Breast epithelium (tissue), 4 donors: ENCODE measurements at regions not wholly inside any gene's neighbourhood (a gene's known extent, or its start where the extent isn't known, plus 50 kb on each side); places are given as distances from the start of the nearest gene placed in this dataset.

Experiments used
- DNase-seq, 2 donors: peaks; one replicate each; pipeline ENCODE4 v3.0.0-alpha.2; 2019; ENCODE audit warnings: low spot score in 2 of 2
- H3K27ac ChIP-seq, 2 donors: fragments of 200-600 bp; sonication (generic) in 1 of 2; one replicate each; pipeline ENCODE4 v1.5.1; 2016 to 2019; ENCODE audit warnings: mild to moderate bottlenecking in 1 of 2
- H3K27me3 ChIP-seq, 2 donors: fragments of 200-600 bp; sonication (generic) in 1 of 2; one replicate each; pipeline versions ENCODE4 v1.5.1 to v1.6.0; 2017 to 2019; ENCODE audit warnings: control low read depth in 1 of 2, mild to moderate bottlenecking in 1 of 2
- H3K36me3 ChIP-seq: fragments of 200-600 bp; one replicate; pipeline ENCODE4 v1.5.1; 2019
- H3K4me1 ChIP-seq, 2 donors: fragments of 200-600 bp; sonication (generic); one replicate each; pipeline ENCODE4 v1.5.1; 2016 to 2019; ENCODE audit warnings: control low read depth in 1 of 2
- H3K4me3 ChIP-seq, 3 donors: fragments of 200-600 bp; sonication (generic); 1 replicate in 2 of 3; 2 replicates in 1 of 3; pipeline ENCODE4 v1.5.1; 2016 to 2019; ENCODE audit warnings: mild to moderate bottlenecking in 3 of 3, moderate library complexity in 2 of 3
- H3K9me3 ChIP-seq, 2 donors: fragments of 200-600 bp; sonication (generic) in 1 of 2; one replicate each; pipeline ENCODE4 v1.5.1; 2016 to 2019; ENCODE audit warnings: control low read depth in 1 of 2
- CTCF ChIP-seq, 3 donors: fragments of 450-650 bp; IDR thresholded peaks; one replicate each; pipeline ENCODE4 v1.5.1; 2016 to 2017; ENCODE audit warnings: antibody characterized with exemption in 3 of 3, mild to moderate bottlenecking in 3 of 3, moderate library complexity in 3 of 3
- POLR2A ChIP-seq: fragments of 450-650 bp; IDR thresholded peaks from one replicate; pipeline ENCODE4 v1.6.1; 2016; ENCODE audit warnings: antibody characterized with exemption, mild to moderate bottlenecking, moderate library complexity
- POLR2AphosphoS5 ChIP-seq, 3 donors: sonication (generic); formaldehyde crosslinking; IDR thresholded peaks; one replicate each; pipeline ENCODE4 v1.6.1; 2017; ENCODE audit warnings: antibody characterized with exemption in 3 of 3
- intact Hi-C: fragments of 100-400 bp; cut with DNase I; formaldehyde crosslinking; loops from one replicate; pipeline ENCODE4 v1.15.1; 2023; ENCODE audit warnings: low total_unique reads

- Histone ChIP-seq H3K27ac (no peak overlapping the region), H3K9me3 (no peaks in the 10 kb centered on the region), H3K4me1 (no peaks in the 10 kb centered on the region), H3K36me3 (no peaks in the 10 kb centered on the region), H3K4me3 (no peak overlapping the region), H3K27me3 (no peaks in the 10 kb centered on the region)
- no peak for DNase-seq
- TF ChIP-seq POLR2AphosphoS5 (IDR thresholded peaks at IDR 0.05) (no peak), POLR2A (no peak), CTCF (IDR thresholded peaks at IDR 0.05) (no peak)
- intact Hi-C loops: no loop called here
Measured at GRCh38 chr11:82080160-82080559, 653.5 kb downstream of the FAM181B start.

GRCh38 chr11:82076126-82076525 lies 657.5 kb downstream of the FAM181B start:
- Histone ChIP-seq H3K4me1 (no peaks in the 10 kb centered on the region), H3K9me3 (no peaks in the 10 kb centered on the region), H3K4me3 (no peak overlapping the region), H3K27me3 (no peaks in the 10 kb centered on the region), H3K27ac (no peak overlapping the region), H3K36me3 (no peaks in the 10 kb centered on the region)
- DNase-seq: no peak
- intact Hi-C loops: no loop called here
- TF ChIP-seq CTCF (IDR thresholded peaks at IDR 0.05): no peak
- TF ChIP-seq POLR2AphosphoS5 (IDR thresholded peaks at IDR 0.05): no peak
- no peak for TF ChIP-seq POLR2A

DNA sequence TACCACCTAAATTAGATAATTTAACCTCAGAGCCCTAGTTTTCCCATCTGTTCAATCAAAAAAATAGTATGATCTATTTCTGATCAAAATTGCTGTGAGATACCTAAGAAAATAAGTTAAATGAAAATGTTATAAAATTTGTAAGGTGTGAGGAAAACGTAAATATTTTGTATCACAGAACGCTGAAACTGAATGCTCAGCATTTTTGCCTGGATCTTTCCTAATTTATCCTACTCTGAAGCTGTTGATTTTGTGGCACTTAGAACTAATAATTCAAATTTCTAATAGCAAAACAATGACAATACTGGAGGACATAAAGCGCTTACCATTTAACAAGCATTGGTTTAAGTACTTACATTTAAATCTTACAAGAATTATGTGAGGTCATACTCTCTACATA lies 674.2 kb downstream of the FAM181B start:
- Histone ChIP-seq H3K36me3 (no peaks in the 10 kb centered on the region), H3K4me1 (no peaks in the 10 kb centered on the region), H3K27me3 (no peaks in the 10 kb centered on the region), H3K9me3 (no peaks in the 10 kb centered on the region), H3K27ac (no peak overlapping the region), H3K4me3 (no peak overlapping the region)
- no peak for DNase-seq
- TF ChIP-seq POLR2A (no peak), POLR2AphosphoS5 (IDR thresholded peaks at IDR 0.05) (no peak), CTCF (IDR thresholded peaks at IDR 0.05) (no peak)
- intact Hi-C loops: no loop called here

DNA sequence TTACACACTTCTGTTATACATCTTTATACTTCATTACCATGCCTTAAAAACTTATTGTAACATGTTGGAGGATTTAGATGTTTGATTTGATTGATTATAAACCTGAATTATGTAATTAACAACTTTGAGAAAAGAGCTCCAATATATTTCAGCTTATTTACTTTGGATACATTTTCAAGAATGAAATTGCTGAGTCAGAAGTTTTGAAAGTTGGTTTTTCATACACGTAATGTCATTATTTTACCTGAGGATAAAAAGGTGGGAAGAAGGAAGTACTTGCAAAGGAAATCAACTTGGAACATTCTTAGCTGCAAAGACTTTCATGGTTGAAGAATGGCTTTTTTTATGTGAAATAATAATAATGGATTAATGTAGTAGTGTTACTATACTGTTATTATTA lies 677.2 kb downstream of the FAM181B start:
- H3K36me3 ChIP-seq: no peaks in the 10 kb centered on the region
- H3K9me3 ChIP-seq: no peaks in the 10 kb centered on the region
- H3K27ac ChIP-seq: no peak overlapping the region
- intact Hi-C loops: no loop called here
- TF ChIP-seq CTCF (IDR thresholded peaks at IDR 0.05): no peak
- TF ChIP-seq POLR2A: no peak
- TF ChIP-seq POLR2AphosphoS5 (IDR thresholded peaks at IDR 0.05): no peak
- DNase-seq: no peak
- H3K4me1 ChIP-seq: no peaks in the 10 kb centered on the region
- no peak overlapping the region for H3K4me3 ChIP-seq
- H3K27me3 ChIP-seq: no peaks in the 10 kb centered on the region

DNA sequence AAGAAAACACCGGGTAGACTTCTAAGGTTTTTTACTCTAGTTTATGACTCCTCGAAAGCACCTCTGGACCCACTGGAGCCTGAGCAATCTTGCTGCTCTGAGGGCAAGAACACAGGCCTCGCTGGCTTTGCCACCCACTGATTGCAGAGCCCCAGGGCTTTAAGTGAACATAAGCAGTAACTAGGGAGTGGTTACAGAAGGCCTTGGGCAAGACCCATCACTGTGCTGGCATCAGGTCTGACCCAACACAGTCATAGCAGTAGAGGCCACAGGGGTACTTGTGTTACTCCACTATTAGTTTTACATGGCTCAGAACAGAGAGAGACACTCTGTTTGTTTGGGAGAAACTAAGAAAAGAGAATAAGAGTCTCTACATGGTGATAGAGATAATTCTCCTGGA lies 684.5 kb downstream of the FAM181B start:
- Histone ChIP-seq H3K27ac (no peak overlapping the region), H3K4me1 (no peaks in the 10 kb centered on the region), H3K9me3 (no peaks in the 10 kb centered on the region), H3K27me3 (no peaks in the 10 kb centered on the region), H3K36me3 (no peaks in the 10 kb centered on the region), H3K4me3 (no peak overlapping the region)
- intact Hi-C loops: no loop called here
- DNase-seq: no peak
- TF ChIP-seq POLR2A (no peak), POLR2AphosphoS5 (IDR thresholded peaks at IDR 0.05) (no peak), CTCF (IDR thresholded peaks at IDR 0.05) (no peak)
